HG03175 (cell line): ENCODE measurements at regions not wholly inside any gene's neighbourhood (a gene's known extent, or its start where the extent isn't known, plus 50 kb on each side); places are given as distances from the start of the nearest gene placed in this dataset.
"Not testable (repeated sequence)": the region's sequence is repeated elsewhere in the genome, so short reads cannot be mapped to it uniquely, and the experiment has no call there.

Experiments used
- ATAC-seq: cut with Tn5 transposase; IDR thresholded peaks from one replicate; pipeline ENCODE4 v1.9.1; 2021; ENCODE audit warnings: mild to moderate bottlenecking, moderate library complexity; ENCODE audit not compliant: unreplicated experiment

GRCh38 chr10:33795529-33795928 is 461.1 kb upstream of the NRP1 start:
- no peak for ATAC-seq

- ATAC-seq, result no peak
Measured at GRCh38 chr10:33794460-33794859, 460.0 kb upstream of the NRP1 start.

- no peak for ATAC-seq
Measured at GRCh38 chr10:33793793-33794192, 459.3 kb upstream of the NRP1 start.

GRCh38 chr10:33791272-33791660 is 456.8 kb upstream of the NRP1 start:
- ATAC-seq, result no peak

GRCh38 chr10:33790521-33791271 is 456.2 kb upstream of the NRP1 start:
- ATAC-seq, result no peak

- ATAC-seq, result no peak
Measured at GRCh38 chr10:33783557-33783956, 449.1 kb upstream of the NRP1 start.

- ATAC-seq, result no peak
Measured at GRCh38 chr10:33783078-33783477, 448.6 kb upstream of the NRP1 start.

GRCh38 chr10:33781606-33782395 is 447.3 kb upstream of the NRP1 start:
- ATAC-seq, result no peak

GRCh38 chr10:33780961-33781360 is 446.5 kb upstream of the NRP1 start:
- no peak for ATAC-seq

- ATAC-seq, result no peak
Measured at GRCh38 chr10:33777223-33777622, 442.8 kb upstream of the NRP1 start.

- ATAC-seq, result no peak
Measured at GRCh38 chr10:33776419-33777070, 442.1 kb upstream of the NRP1 start.

- no peak for ATAC-seq
Measured at GRCh38 chr10:33774857-33775256, 440.4 kb upstream of the NRP1 start.

GRCh38 chr10:33773886-33774480 is 439.5 kb upstream of the NRP1 start:
- ATAC-seq, result no peak

- ATAC-seq, result no peak
Measured at GRCh38 chr10:33773253-33773573, 438.7 kb upstream of the NRP1 start.

- peak; percentile 77 for ATAC-seq
Measured at GRCh38 chr10:33772370-33773252, 438.1 kb upstream of the NRP1 start.

GRCh38 chr10:33771856-33772255 is 437.4 kb upstream of the NRP1 start:
- ATAC-seq, result not testable (repeated sequence)

GRCh38 chr10:33764694-33765185 is 430.3 kb upstream of the NRP1 start:
- no peak for ATAC-seq

- no peak for ATAC-seq
Measured at GRCh38 chr10:33760056-33760943, 425.8 kb upstream of the NRP1 start.

- no peak for ATAC-seq
Measured at GRCh38 chr10:33759191-33759590, 424.7 kb upstream of the NRP1 start.
